HG03064 (cell line): ENCODE measurements at regions not wholly inside any gene's neighbourhood (a gene's known extent, or its start where the extent isn't known, plus 50 kb on each side); places are given as distances from the start of the nearest gene placed in this dataset.

ENCODE experiments used
- ATAC-seq: cut with Tn5 transposase; IDR thresholded peaks from one replicate; pipeline ENCODE4 v1.9.1; 2021; ENCODE audit warnings: low read depth; ENCODE audit not compliant: unreplicated experiment

GRCh38 chr1:163406772-163407171 lies 85.0 kb downstream of the NUF2 start:
- no peak for ATAC-seq

- no peak for ATAC-seq
Observed at GRCh38 chr1:163408262-163408661, 86.5 kb downstream of the NUF2 start.

DNA sequence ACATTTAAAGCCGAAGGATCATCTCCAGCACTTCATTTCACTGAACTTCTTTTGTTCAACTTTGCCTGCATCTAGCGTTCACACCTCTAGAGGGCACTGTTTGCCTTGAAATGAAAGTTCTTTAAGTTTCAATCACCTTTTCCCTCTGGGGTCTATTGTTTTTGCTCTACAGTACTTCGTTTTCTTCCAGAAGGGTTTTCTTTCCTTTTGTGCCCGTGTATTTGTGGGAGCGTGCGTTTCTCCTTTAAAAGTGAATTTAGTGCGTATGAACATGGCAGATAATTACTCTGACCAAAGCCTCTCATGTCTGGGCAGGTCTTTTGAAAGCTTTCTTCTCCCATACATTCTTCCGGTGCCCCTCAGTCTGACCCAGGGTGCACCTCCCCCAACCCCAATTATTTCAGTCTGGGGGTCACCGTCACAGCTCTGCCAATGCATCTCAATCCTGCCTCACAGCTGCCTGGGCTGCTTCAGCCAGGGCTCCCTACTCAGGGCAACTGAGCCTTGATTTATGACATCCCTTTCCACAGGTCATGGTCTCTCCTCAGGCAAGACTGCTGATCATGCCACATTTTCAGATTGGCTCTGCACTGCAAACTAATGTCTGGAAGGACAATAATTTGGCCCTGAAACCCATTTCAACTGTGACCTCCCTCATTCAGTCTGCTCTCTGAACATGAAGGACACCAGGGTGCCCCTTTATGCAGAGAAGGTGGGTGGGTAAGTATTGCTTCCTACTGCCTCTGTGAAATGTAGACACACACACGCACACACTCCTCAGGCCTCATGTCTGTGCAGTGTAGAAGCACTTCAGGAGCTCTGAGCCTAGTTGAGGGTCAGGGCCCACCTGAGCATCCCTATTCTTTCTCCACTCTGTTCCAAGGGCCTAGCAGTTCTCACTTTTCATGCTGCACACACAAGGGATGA lies 88.6 kb downstream of the NUF2 start:
- no peak for ATAC-seq

DNA sequence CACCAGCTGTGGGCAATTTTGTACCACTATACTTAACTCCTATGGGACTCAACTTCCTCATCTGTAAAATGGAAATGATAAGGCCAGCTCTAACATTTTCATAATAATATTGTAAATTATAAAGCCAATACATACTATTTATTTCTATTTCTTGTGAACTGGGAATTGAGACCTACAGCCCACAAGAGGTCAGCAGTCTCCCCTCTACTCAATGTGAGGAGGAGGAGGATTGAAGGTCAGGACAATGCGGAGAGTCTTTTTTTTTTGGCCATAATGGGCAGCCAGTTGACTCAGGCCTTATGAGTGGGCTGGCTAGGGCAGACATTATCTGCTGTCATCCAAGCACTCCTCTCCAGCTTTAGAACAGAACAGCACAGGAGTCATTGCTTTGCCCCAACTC lies 90.5 kb downstream of the NUF2 start:
- no peak for ATAC-seq

- ATAC-seq: peak; percentile 87
Observed at GRCh38 chr1:163414778-163415177, 93.0 kb downstream of the NUF2 start.

- ATAC-seq: no peak
Observed at GRCh38 chr1:163421701-163422100, 99.9 kb downstream of the NUF2 start.

- no peak for ATAC-seq
Observed at GRCh38 chr1:163422738-163423404, 101.1 kb downstream of the NUF2 start.

GRCh38 chr1:163426505-163427251 lies 104.9 kb downstream of the NUF2 start:
- no peak for ATAC-seq

DNA sequence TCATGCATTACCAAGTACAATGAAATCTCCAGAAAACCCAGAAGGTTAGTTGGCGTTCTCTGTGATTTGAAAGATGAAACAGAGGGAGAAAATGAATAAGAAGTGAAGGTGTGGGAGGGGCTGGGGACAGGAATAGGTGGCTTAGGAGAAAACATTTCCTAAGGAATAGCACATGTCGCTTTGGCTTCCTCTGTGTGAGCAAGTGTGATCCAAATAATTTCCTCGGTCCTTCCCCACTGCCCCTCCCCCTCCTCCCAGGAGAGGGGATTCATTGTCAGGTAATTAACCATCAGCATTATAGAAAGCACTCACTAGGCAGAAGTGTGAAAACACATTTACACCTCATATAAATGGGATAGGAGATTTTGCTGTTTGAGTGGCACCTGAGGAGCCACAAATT lies 105.5 kb downstream of the NUF2 start:
- ATAC-seq: no peak

DNA sequence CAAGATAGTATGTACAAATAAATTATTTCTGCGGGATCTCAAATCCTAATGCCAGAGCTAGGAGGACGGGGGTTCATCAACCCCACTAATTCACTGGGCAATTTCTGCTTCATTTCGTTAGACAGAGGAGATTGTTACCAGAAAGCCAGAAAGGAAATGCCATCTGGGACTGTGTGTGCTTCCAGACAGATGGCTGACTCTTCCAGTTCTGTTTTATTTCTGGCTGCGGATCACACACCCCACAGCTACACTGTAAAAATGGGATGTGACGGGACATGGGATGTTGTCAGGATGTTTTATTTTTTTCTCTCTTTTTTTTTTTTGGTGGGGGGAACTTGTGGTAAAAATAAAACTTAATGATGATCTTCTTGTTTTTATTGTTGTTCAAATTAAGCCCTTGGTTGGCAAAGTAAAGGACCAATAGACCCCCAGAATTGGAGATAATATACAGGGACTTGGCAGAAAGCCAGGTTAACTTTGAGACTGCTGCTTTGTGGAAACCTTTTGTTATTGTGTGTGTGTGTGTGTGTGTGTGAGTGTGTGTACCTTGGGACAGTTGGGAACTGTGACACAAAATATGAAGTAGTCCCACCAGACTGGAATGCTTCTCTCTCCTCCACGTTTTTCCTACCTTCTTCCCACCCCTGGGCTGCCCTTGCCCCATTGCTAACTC lies 114.5 kb downstream of the NUF2 start:
- no peak for ATAC-seq

DNA sequence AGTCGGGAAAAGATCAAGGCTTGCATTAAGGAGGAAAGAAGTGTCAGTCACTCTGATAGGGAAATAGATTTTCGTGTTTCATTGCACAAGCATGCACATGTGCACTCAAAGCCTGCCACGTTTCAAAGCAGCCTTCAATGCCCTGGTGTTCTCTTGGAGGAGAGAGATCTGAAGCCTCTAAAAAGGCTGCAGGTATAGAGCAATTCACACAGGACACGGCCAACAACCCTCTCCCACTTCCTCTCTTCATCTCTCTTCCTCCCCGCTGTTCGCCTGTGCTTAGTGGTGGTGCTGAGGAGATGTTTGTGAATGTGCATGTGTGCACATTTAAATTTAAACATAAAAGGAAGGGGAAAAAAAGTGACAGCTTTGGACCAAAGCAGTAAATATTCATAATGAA lies 117.7 kb downstream of the NUF2 start:
- no peak for ATAC-seq

DNA sequence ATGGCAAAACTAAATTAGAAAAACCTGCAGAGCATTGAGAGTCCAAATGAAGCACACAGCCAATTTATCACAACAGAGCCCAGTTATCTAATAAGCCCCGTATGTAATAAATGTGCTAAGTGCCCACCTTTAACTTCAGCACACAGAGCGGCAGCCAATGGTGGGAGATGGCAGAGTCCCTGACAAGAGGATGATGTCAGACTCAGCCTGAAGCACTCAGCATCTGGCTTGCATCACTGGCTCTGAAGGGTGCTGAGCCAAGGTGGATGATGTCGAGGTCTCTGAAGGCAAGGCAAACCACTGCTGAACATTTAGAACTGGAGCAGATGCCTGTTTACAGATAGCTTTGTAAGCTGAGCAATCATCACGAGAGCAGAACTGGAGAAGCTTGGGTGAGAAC lies 118.3 kb downstream of the NUF2 start:
- no peak for ATAC-seq

GRCh38 chr1:163442231-163442879 lies 120.6 kb downstream of the NUF2 start:
- no peak for ATAC-seq

DNA sequence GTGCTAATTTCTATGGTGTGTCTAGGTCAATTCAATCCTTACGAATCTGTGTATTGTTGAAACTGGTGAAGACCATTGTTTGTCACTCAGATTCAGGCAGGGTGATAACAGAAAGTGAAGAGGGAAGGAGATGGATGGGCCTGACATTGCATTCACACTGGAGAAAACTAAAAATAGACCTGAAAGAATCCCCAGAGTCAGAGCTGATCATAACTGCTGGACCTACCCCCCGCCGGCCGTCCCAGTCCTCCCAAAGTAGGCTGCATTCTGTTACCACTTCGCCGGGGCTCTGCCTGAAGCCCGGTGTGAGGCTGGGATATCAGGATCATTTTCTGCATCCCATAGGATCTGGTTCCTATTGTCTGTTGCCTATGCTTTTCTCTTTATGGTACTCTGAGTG lies 121.1 kb downstream of the NUF2 start:
- no peak for ATAC-seq

GRCh38 chr1:163443863-163444262 lies 122.1 kb downstream of the NUF2 start:
- no peak for ATAC-seq

DNA sequence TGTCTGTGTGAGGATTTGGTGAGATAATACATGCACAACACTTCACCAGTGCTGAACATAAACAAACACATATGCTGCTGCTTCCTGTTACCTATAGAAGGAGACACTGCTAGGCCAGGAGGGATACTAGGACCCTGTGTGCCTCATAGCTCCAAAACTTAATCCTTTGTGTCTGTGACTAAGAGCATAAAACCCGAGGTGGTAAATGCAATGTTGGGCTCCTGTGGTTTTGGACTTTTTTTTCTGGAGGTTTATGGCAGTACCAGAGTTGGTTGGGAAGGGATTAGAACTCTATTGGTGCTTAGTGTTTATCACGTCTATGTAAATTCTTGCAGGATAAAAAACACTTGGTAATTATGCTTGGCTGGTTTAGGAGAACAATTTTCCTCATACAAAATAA lies 122.9 kb downstream of the NUF2 start:
- ATAC-seq: no peak

- ATAC-seq: no peak
Observed at GRCh38 chr1:163450986-163451385, 129.2 kb downstream of the NUF2 start.

GRCh38 chr1:163459539-163459938 lies 137.8 kb downstream of the NUF2 start:
- ATAC-seq: no peak

DNA sequence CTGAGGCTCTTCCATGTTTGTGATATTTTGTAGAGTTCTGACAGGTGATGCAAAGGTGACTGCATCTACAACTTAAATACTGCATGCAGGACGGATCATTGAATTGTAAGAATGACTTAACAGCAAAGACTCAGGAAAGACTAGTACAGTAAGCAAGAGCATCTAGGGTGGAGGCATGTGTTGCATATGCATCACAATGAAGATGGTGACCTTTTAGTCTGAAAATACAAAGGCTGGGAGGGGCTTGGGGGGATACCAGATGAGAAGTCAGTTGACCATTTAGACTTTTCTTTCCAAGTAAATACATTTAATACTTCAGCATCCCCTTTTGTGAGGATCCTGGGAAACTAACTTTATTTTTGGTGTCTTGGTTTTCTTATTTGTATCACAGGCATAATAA lies 145.5 kb downstream of the NUF2 start:
- ATAC-seq: no peak
